IPS-18a (cell line): ENCODE measurements at regions not wholly inside any gene's neighbourhood (a gene's known extent, or its start where the extent isn't known, plus 50 kb on each side); places are given as distances from the start of the nearest gene placed in this dataset.

Experiments used
- H3K27ac ChIP-seq: one replicate; pipeline ENCODE4 v1.5.1; 2013; ENCODE audit warnings: low read length
- H3K27me3 ChIP-seq: one replicate; pipeline ENCODE4 v1.6.1; 2013; ENCODE audit warnings: mild to moderate bottlenecking, low read length; ENCODE audit not compliant: control insufficient read depth, insufficient read depth
- H3K36me3 ChIP-seq: one replicate; pipeline ENCODE4 v1.6.1; 2013; ENCODE audit warnings: low read depth, low read length; ENCODE audit not compliant: control insufficient read depth
- H3K4me1 ChIP-seq: one replicate; pipeline ENCODE4 v1.6.1; 2013; ENCODE audit warnings: low read depth, low read length; ENCODE audit not compliant: control insufficient read depth
- H3K4me3 ChIP-seq: one replicate; pipeline ENCODE4 v1.5.1; 2013; ENCODE audit warnings: low read length
- H3K9ac ChIP-seq: one replicate; pipeline ENCODE4 v1.6.1; 2013; ENCODE audit warnings: mild to moderate bottlenecking, low read length, moderate library complexity
- H3K9me3 ChIP-seq: one replicate; pipeline ENCODE4 v1.6.1; 2013; ENCODE audit warnings: low read depth, low read length; ENCODE audit not compliant: control insufficient read depth

- H3K4me1 ChIP-seq, result no peaks in the 10 kb centered on the region
- no peak overlapping the region for H3K27ac ChIP-seq
- H3K4me3 ChIP-seq, result no peak overlapping the region
- no peaks in the 10 kb centered on the region for H3K36me3 ChIP-seq
- H3K9ac ChIP-seq, result no peak overlapping the region
- no peaks in the 10 kb centered on the region for H3K27me3 ChIP-seq
- H3K9me3 ChIP-seq, result no peaks in the 10 kb centered on the region
Measured at GRCh38 chr6:90656325-90656724, 69.5 kb upstream of the MAP3K7 start.

GRCh38 chr6:90654806-90655205, 67.9 kb upstream of the MAP3K7 start:
- Histone ChIP-seq H3K4me3 (no peak overlapping the region), H3K36me3 (no peaks in the 10 kb centered on the region), H3K27me3 (no peaks in the 10 kb centered on the region), H3K4me1 (no peaks in the 10 kb centered on the region), H3K27ac (no peak overlapping the region), H3K9me3 (no peaks in the 10 kb centered on the region), H3K9ac (no peak overlapping the region)

- Histone ChIP-seq H3K9ac (no peak overlapping the region), H3K4me3 (no peak overlapping the region), H3K4me1 (no peaks in the 10 kb centered on the region), H3K36me3 (no peaks in the 10 kb centered on the region), H3K9me3 (no peaks in the 10 kb centered on the region), H3K27ac (no peak overlapping the region), H3K27me3 (no peaks in the 10 kb centered on the region)
Measured at GRCh38 chr6:90654166-90654565, 67.3 kb upstream of the MAP3K7 start.

GRCh38 chr6:90653750-90654149, 66.9 kb upstream of the MAP3K7 start:
- Histone ChIP-seq H3K4me1 (no peaks in the 10 kb centered on the region), H3K36me3 (no peaks in the 10 kb centered on the region), H3K27ac (no peak overlapping the region), H3K9me3 (no peaks in the 10 kb centered on the region), H3K27me3 (no peaks in the 10 kb centered on the region), H3K9ac (no peak overlapping the region), H3K4me3 (no peak overlapping the region)

GRCh38 chr6:90650041-90650940, 63.4 kb upstream of the MAP3K7 start:
- Histone ChIP-seq H3K36me3 (no peaks in the 10 kb centered on the region), H3K27ac (no peak overlapping the region), H3K27me3 (no peaks in the 10 kb centered on the region), H3K9me3 (no peaks in the 10 kb centered on the region), H3K4me1 (no peaks in the 10 kb centered on the region), H3K4me3 (no peak overlapping the region), H3K9ac (no peak overlapping the region)

GRCh38 chr6:90648873-90649272, 62.0 kb upstream of the MAP3K7 start:
- H3K36me3 ChIP-seq, result no peaks in the 10 kb centered on the region
- no peak overlapping the region for H3K4me3 ChIP-seq
- no peaks in the 10 kb centered on the region for H3K27me3 ChIP-seq
- no peak overlapping the region for H3K9ac ChIP-seq
- no peak overlapping the region for H3K27ac ChIP-seq
- H3K9me3 ChIP-seq, result no peaks in the 10 kb centered on the region
- H3K4me1 ChIP-seq, result no peaks in the 10 kb centered on the region

- Histone ChIP-seq H3K9ac (no peak overlapping the region), H3K9me3 (no peaks in the 10 kb centered on the region), H3K27ac (no peak overlapping the region), H3K27me3 (no peaks in the 10 kb centered on the region), H3K36me3 (no peaks in the 10 kb centered on the region), H3K4me3 (no peak overlapping the region), H3K4me1 (no peaks in the 10 kb centered on the region)
Measured at GRCh38 chr6:90646940-90647339, 60.1 kb upstream of the MAP3K7 start.

- no peaks in the 10 kb centered on the region for H3K36me3 ChIP-seq
- no peaks in the 10 kb centered on the region for H3K27me3 ChIP-seq
- no peaks in the 10 kb centered on the region for H3K9me3 ChIP-seq
- no peak overlapping the region for H3K9ac ChIP-seq
- no peak overlapping the region for H3K4me3 ChIP-seq
- no peaks in the 10 kb centered on the region for H3K4me1 ChIP-seq
- H3K27ac ChIP-seq, result no peak overlapping the region
Measured at GRCh38 chr6:90645634-90646033, 58.8 kb upstream of the MAP3K7 start.

- H3K36me3 ChIP-seq, result no peaks in the 10 kb centered on the region
- no peak overlapping the region for H3K27ac ChIP-seq
- no peak overlapping the region for H3K9ac ChIP-seq
- H3K27me3 ChIP-seq, result no peaks in the 10 kb centered on the region
- H3K9me3 ChIP-seq, result no peaks in the 10 kb centered on the region
- no peak overlapping the region for H3K4me3 ChIP-seq
- H3K4me1 ChIP-seq, result no peaks in the 10 kb centered on the region
Measured at GRCh38 chr6:90644492-90644891, 57.6 kb upstream of the MAP3K7 start.

GRCh38 chr6:90643381-90643780, 56.5 kb upstream of the MAP3K7 start:
- H3K9me3 ChIP-seq, result no peaks in the 10 kb centered on the region
- no peak overlapping the region for H3K4me3 ChIP-seq
- H3K27ac ChIP-seq, result no peak overlapping the region
- no peak overlapping the region for H3K9ac ChIP-seq
- no peaks in the 10 kb centered on the region for H3K36me3 ChIP-seq
- H3K4me1 ChIP-seq, result no peaks in the 10 kb centered on the region
- H3K27me3 ChIP-seq, result no peaks in the 10 kb centered on the region

- Histone ChIP-seq H3K4me1 (no peaks in the 10 kb centered on the region), H3K27ac (no peak overlapping the region), H3K36me3 (no peaks in the 10 kb centered on the region), H3K9me3 (peaks cover 5% of the 10 kb centered on the region), H3K9ac (no peak overlapping the region), H3K4me3 (no peak overlapping the region), H3K27me3 (no peaks in the 10 kb centered on the region)
Measured at GRCh38 chr6:90637320-90637719, 50.4 kb upstream of the MAP3K7 start.
